ENCODE measurements at regions not wholly inside any gene's neighbourhood (a gene's known extent, or its start where the extent isn't known, plus 50 kb on each side); places are given as distances from the start of the nearest gene placed in this dataset.
A peak's percentile ranks its signal among the peaks of the same experiment; 100 is the strongest.
"Not testable (repeated sequence)": the region's sequence is repeated elsewhere in the genome, so short reads cannot be mapped to it uniquely, and the experiment has no call there.

GRCh38 chr5:52073993-52074689 lies 690.9 kb downstream of the ISL1 start:
- H3K27ac ChIP-seq (ENCODE audit: low read length): peak overlapping the region; percentile 55
- no peaks in the 10 kb centered on the region for H4K20me1 ChIP-seq (ENCODE audit: insufficient read depth)
- no peak overlapping the region for H3K4me3 ChIP-seq (ENCODE audit: low read length)
- no peak overlapping the region for H2AFZ ChIP-seq (ENCODE audit: low read depth, low read length)
- H3K27me3 ChIP-seq (ENCODE audit: insufficient read depth, low read depth, low read length): no peaks in the 10 kb centered on the region
- H3K4me2 ChIP-seq (ENCODE audit: low read length): peak overlapping the region; percentile 11
- no peaks in the 10 kb centered on the region for H3K9me3 ChIP-seq (ENCODE audit: low read length)
- no peaks in the 10 kb centered on the region for H3K36me3 ChIP-seq (ENCODE audit: insufficient read depth, low read length)
- H3K9ac ChIP-seq (ENCODE audit: low read length): no peak overlapping the region
- no peaks in the 10 kb centered on the region for H3K9me2 ChIP-seq (ENCODE audit: insufficient read depth, low read length)
- no peaks in the 10 kb centered on the region for H3K79me2 ChIP-seq (replicated peaks; ENCODE audit: insufficient read depth, low read length)
- peaks cover under 1% of the 10 kb centered on the region for H3F3A ChIP-seq (ENCODE audit: insufficient read depth, low read length, poor library complexity, severe bottlenecking)
- peak; percentile 100 for TF ChIP-seq REST (IDR thresholded peaks at IDR 0.05; ENCODE audit: borderline replicate concordance)
- peak; percentile 91 for TF ChIP-seq POLR2AphosphoS5 (IDR thresholded peaks at IDR 0.05)
- TF ChIP-seq EP300 (conservative IDR thresholded peaks at IDR 0.05; ENCODE audit: poor library complexity, severe bottlenecking): peak; percentile 99
- no peak for TF ChIP-seq MXI1 (conservative IDR thresholded peaks at IDR 0.05; ENCODE audit: poor library complexity, severe bottlenecking)
- TF ChIP-seq SMC3 (conservative IDR thresholded peaks at IDR 0.05; ENCODE audit: poor library complexity): peak; percentile 15

GRCh38 chr5:52077941-52078815 lies 694.9 kb downstream of the ISL1 start:
- Histone ChIP-seq H3K9ac (ENCODE audit: low read length) (no peak overlapping the region), H4K20me1 (ENCODE audit: insufficient read depth) (no peaks in the 10 kb centered on the region), H3K9me2 (ENCODE audit: insufficient read depth, low read length) (no peaks in the 10 kb centered on the region), H3K79me2 (replicated peaks; ENCODE audit: insufficient read depth, low read length) (no peaks in the 10 kb centered on the region), H3F3A (ENCODE audit: insufficient read depth, low read length, poor library complexity, severe bottlenecking) (peaks cover 4% of the 10 kb centered on the region), H3K9me3 (ENCODE audit: low read length) (no peaks in the 10 kb centered on the region), H3K4me2 (ENCODE audit: low read length) (peak overlapping the region; percentile 33), H3K27ac (ENCODE audit: low read length) (peak overlapping the region; percentile 58), H3K36me3 (ENCODE audit: insufficient read depth, low read length) (no peaks in the 10 kb centered on the region), H3K4me3 (ENCODE audit: low read length) (peak overlapping the region; percentile 36), H3K27me3 (ENCODE audit: insufficient read depth, low read depth, low read length) (no peaks in the 10 kb centered on the region), H2AFZ (ENCODE audit: low read depth, low read length) (no peak overlapping the region)
- no peak for TF ChIP-seq EZH2 (IDR thresholded peaks at IDR 0.05; ENCODE audit: borderline replicate concordance, insufficient read depth, low read length, poor library complexity, severe bottlenecking)
- TF ChIP-seq MXI1 (conservative IDR thresholded peaks at IDR 0.05; ENCODE audit: poor library complexity, severe bottlenecking): no peak
- TF ChIP-seq POLR2AphosphoS5 (IDR thresholded peaks at IDR 0.05): peak; percentile 91
- no peak for TF ChIP-seq TAF1 (IDR thresholded peaks at IDR 0.05; ENCODE audit: low read depth)
- TF ChIP-seq REST (IDR thresholded peaks at IDR 0.05; ENCODE audit: borderline replicate concordance): peak; percentile 49
- TF ChIP-seq CTCF (IDR thresholded peaks at IDR 0.05; ENCODE audit: poor library complexity, severe bottlenecking): peak; percentile 53
- TF ChIP-seq EP300 (conservative IDR thresholded peaks at IDR 0.05; ENCODE audit: poor library complexity, severe bottlenecking): peak; percentile 99
- peak; percentile 55 for TF ChIP-seq RAD21 (conservative IDR thresholded peaks at IDR 0.05)
- TF ChIP-seq SMC3 (conservative IDR thresholded peaks at IDR 0.05; ENCODE audit: poor library complexity): peak; percentile 54

- H3K9me3 ChIP-seq (ENCODE audit: low read length); H3F3A ChIP-seq (ENCODE audit: insufficient read depth, low read length, poor library complexity, severe bottlenecking); H3K36me3 ChIP-seq (ENCODE audit: insufficient read depth, low read length); H3K9me2 ChIP-seq (ENCODE audit: insufficient read depth, low read length); H3K4me3 ChIP-seq (ENCODE audit: low read length); H2AFZ ChIP-seq (ENCODE audit: low read depth, low read length); H3K79me2 ChIP-seq (replicated peaks; ENCODE audit: insufficient read depth, low read length); H3K9ac ChIP-seq (ENCODE audit: low read length); H3K27ac ChIP-seq (ENCODE audit: low read length); H3K27me3 ChIP-seq (ENCODE audit: insufficient read depth, low read depth, low read length); H4K20me1 ChIP-seq (ENCODE audit: insufficient read depth); H3K4me2 ChIP-seq (ENCODE audit: low read length): not testable (repeated sequence)
Observed at GRCh38 chr5:52102311-52102710, 685.4 kb upstream of the ITGA1 start.
